B cell (primary cell): ENCODE measurements at regions not wholly inside any gene's neighbourhood (a gene's known extent, or its start where the extent isn't known, plus 50 kb on each side); places are given as distances from the start of the nearest gene placed in this dataset.

Experiments
- ATAC-seq: fragments of 200-7000 bp; cut with Tn5 transposase; one replicate; pipeline ENCODE4 v1.10.0; 2021; ENCODE audit warnings: low read depth, mild to moderate bottlenecking, moderate number of reproducible peaks, moderate library complexity
- CTCF ChIA-PET: fragments of 350-600 bp; sonication (Branson Sonifier 250); formaldehyde crosslinking; loops from one replicate; lab custom pipeline; 2021; ENCODE audit warnings: antibody characterized with exemption, inconsistent platforms; lab: Charles Lee
- POLR2A ChIA-PET: fragments of 350-600 bp; sonication (Branson Sonifier 250); formaldehyde crosslinking; loops from one replicate; lab custom pipeline; 2021; ENCODE audit warnings: antibody characterized with exemption; lab: Charles Lee
- DNase-seq: peaks from one replicate; pipeline ENCODE4 v3.0.0; 2013
- H2AFZ ChIP-seq: 2 replicates; pipeline ENCODE4 v1.6.1; 2012; ENCODE audit warnings: mild to moderate bottlenecking, low read depth, low read length; ENCODE audit not compliant: insufficient read depth, poor library complexity, severe bottlenecking
- H3K27ac ChIP-seq, 2 donors: 1 replicate in 1 of 2; 2 replicates in 1 of 2; pipeline ENCODE4 v1.5.1; 2012 to 2013; ENCODE audit warnings: low read length in 2 of 2, mild to moderate bottlenecking in 2 of 2, moderate library complexity in 1 of 2
- H3K27me3 ChIP-seq, 4 experiments: fragments of 200-600 bp in 1 of 4; sonication (generic) in 1 of 4; replicated peaks in 1 of 4; 1 replicate in 2 of 4; 2 replicates in 2 of 4; pipeline versions ENCODE4 v1.6.1 to v1.7.0; 2013 to 2016; ENCODE audit warnings: low read length in 3 of 4, mild to moderate bottlenecking in 2 of 4, mixed read lengths in 1 of 4, moderate library complexity in 1 of 4; ENCODE audit not compliant: insufficient read depth in 4 of 4, control insufficient read depth in 3 of 4; ENCODE audit errors: control extremely low read depth in 1 of 4
- H3K36me3 ChIP-seq, 2 experiments: replicated peaks in 1 of 2; 1 replicate in 1 of 2; 2 replicates in 1 of 2; pipeline versions ENCODE4 v1.6.1 to v1.7.1; 2013; ENCODE audit warnings: low read length in 1 of 2; ENCODE audit not compliant: insufficient read depth in 2 of 2, control insufficient read depth in 1 of 2; ENCODE audit errors: control extremely low read depth in 1 of 2, extremely low read depth in 1 of 2
- H3K4me1 ChIP-seq, 2 donors: fragments of 200-600 bp in 1 of 2; sonication (generic) in 1 of 2; 1 replicate in 1 of 2; 2 replicates in 1 of 2; pipeline versions ENCODE4 v1.5.1 to v1.6.1; 2013 to 2017; ENCODE audit warnings: low read length in 2 of 2; ENCODE audit not compliant: control insufficient read depth in 2 of 2, insufficient read depth in 2 of 2
- H3K4me2 ChIP-seq: replicated peaks from 2 replicates; pipeline ENCODE3; 2012; ENCODE audit warnings: mild to moderate bottlenecking, low read depth, low read length; ENCODE audit not compliant: poor library complexity, severe bottlenecking
- H3K4me3 ChIP-seq, 5 experiments: fragments of 200-600 bp in 1 of 5; sonication (generic) in 1 of 5; 1 replicate in 3 of 5; 2 replicates in 2 of 5; pipeline versions ENCODE4 v1.5.1 to v1.7.0; 2011 to 2016; ENCODE audit warnings: low read length in 4 of 5, mild to moderate bottlenecking in 4 of 5, low read depth in 2 of 5, control low read depth in 1 of 5, moderate library complexity in 1 of 5; ENCODE audit not compliant: insufficient read depth in 1 of 5; ENCODE audit errors: control extremely low read depth in 1 of 5, extremely low read depth in 1 of 5
- H3K79me2 ChIP-seq: fragments of 200-600 bp; sonication (generic); one replicate; pipeline ENCODE4 v1.6.0; 2016; ENCODE audit warnings: low read length; ENCODE audit not compliant: control insufficient read depth, insufficient read depth
- H3K9ac ChIP-seq: fragments of 200-600 bp; sonication (generic); 2 replicates; pipeline ENCODE4 v1.6.1; 2017; ENCODE audit warnings: mild to moderate bottlenecking, low read length, moderate library complexity
- H3K9me3 ChIP-seq, 3 donors: one replicate each; pipeline versions ENCODE4 v1.6.1 to v1.7.1; 2013; ENCODE audit warnings: low read length in 2 of 3; ENCODE audit not compliant: control insufficient read depth in 2 of 3, insufficient read depth in 1 of 3; ENCODE audit errors: control extremely low read depth in 1 of 3
- H4K20me1 ChIP-seq: 2 replicates; pipeline ENCODE4 v1.6.0; 2012; ENCODE audit warnings: mild to moderate bottlenecking, low read length; ENCODE audit not compliant: insufficient read depth, control insufficient read depth, poor library complexity, severe bottlenecking
- H3K27ac Mint-ChIP-seq: one replicate; pipeline ENCODE4 v1.8.0; 2021; ENCODE audit warnings: mixed read lengths
- H3K27me3 Mint-ChIP-seq: one replicate; pipeline ENCODE4 v1.8.0; 2021; ENCODE audit warnings: mixed read lengths
- H3K4me1 Mint-ChIP-seq: one replicate; pipeline ENCODE4 v1.8.0; 2021; ENCODE audit warnings: mixed read lengths
- H3K4me3 Mint-ChIP-seq: one replicate; pipeline ENCODE4 v1.8.0; 2021; ENCODE audit warnings: mixed read lengths
- H3K9me3 Mint-ChIP-seq: one replicate; pipeline ENCODE4 v1.8.0; 2022; ENCODE audit warnings: mixed read lengths; ENCODE audit not compliant: insufficient read depth
- CTCF ChIP-seq: fragments of 200-600 bp; IDR thresholded peaks from one replicate; pipeline ENCODE4 v1.8.0; 2022; ENCODE audit warnings: antibody characterized with exemption, mild to moderate bottlenecking
- EZH2 ChIP-seq: IDR thresholded peaks from 2 replicates; pipeline ENCODE4 v1.6.1; 2012; ENCODE audit warnings: borderline replicate concordance, low read depth, mild to moderate bottlenecking, moderate library complexity, low read length; ENCODE audit not compliant: insufficient read depth, poor library complexity, severe bottlenecking
- WGBS: methylation state at CpG from one replicate; pipeline ENCODE4 v1.1.5; 2013; ENCODE audit warnings: missing lambda C conversion rate; ENCODE audit not compliant: insufficient coverage; 5-methylcytosine and 5-hydroxymethylcytosine counted together
- intact Hi-C: fragments of 100-400 bp; cut with micrococcal nuclease; formaldehyde crosslinking; loops from one replicate; pipeline ENCODE4 v1.10.0; 2022

- ChIA-PET CTCF (no interaction called here), POLR2A (no interaction called here)
- Histone ChIP-seq H2AFZ (no peak overlapping the region), H3K27me3 (no peaks in the 10 kb centered on the region), H3K9me3 (no peaks in the 10 kb centered on the region), H4K20me1 (no peaks in the 10 kb centered on the region), H3K4me1 (no peaks in the 10 kb centered on the region), H3K9ac (no peak overlapping the region), H3K79me2 (no peaks in the 10 kb centered on the region), H3K36me3 (no peaks in the 10 kb centered on the region), H3K4me2 (no peak overlapping the region), H3K27ac (no peak overlapping the region), H3K4me3 (no peak overlapping the region)
- 100% methylated on average over 2 of the region's 4 CpGs for WGBS
- H3K27me3 Mint-ChIP-seq: no peaks in the 10 kb centered on the region
- intact Hi-C loops: no loop called here
- ATAC-seq (no peak), DNase-seq (no peak)
- no peak for TF ChIP-seq EZH2
- TF ChIP-seq CTCF: no peak
- H3K9me3 Mint-ChIP-seq: no peaks in the 10 kb centered on the region
- no peaks in the 10 kb centered on the region for H3K4me1 Mint-ChIP-seq
- H3K4me3 Mint-ChIP-seq: no peak overlapping the region
- H3K27ac Mint-ChIP-seq: no peak overlapping the region
Observed at GRCh38 chr9:22922222-22922621, 475.6 kb downstream of the DMRTA1 start.

- Mint-ChIP-seq H3K27me3 (no peaks in the 10 kb centered on the region), H3K27ac (no peak overlapping the region), H3K4me3 (no peak overlapping the region), H3K9me3 (no peaks in the 10 kb centered on the region), H3K4me1 (no peaks in the 10 kb centered on the region)
- TF ChIP-seq EZH2: no peak
- no peak for TF ChIP-seq CTCF
- no peaks in the 10 kb centered on the region for H3K27me3 ChIP-seq
- DNase-seq: no peak
- WGBS: 90% methylated on average over 2 of the region's 3 CpGs
- H3K4me3 ChIP-seq: no peak overlapping the region
- H3K4me2 ChIP-seq: no peak overlapping the region
- H3K79me2 ChIP-seq: no peaks in the 10 kb centered on the region
- peaks cover 0 to 5% (median 0%) of the 10 kb centered on the region in 3 donors for H3K9me3 ChIP-seq
- no peaks in the 10 kb centered on the region for H3K4me1 ChIP-seq
- ChIA-PET CTCF (no interaction called here), POLR2A (no interaction called here)
- no peak overlapping the region for H3K27ac ChIP-seq
- ATAC-seq: no peak
- intact Hi-C loops: no loop called here
- no peaks in the 10 kb centered on the region for H4K20me1 ChIP-seq
- no peak overlapping the region for H3K9ac ChIP-seq
- no peaks in the 10 kb centered on the region for H3K36me3 ChIP-seq
- no peak overlapping the region for H2AFZ ChIP-seq
Observed at GRCh38 chr9:22954550-22954949, 507.9 kb downstream of the DMRTA1 start.
